ENCODE measurements at regions not wholly inside any gene's neighbourhood (a gene's known extent, or its start where the extent isn't known, plus 50 kb on each side); places are given as distances from the start of the nearest gene placed in this dataset.

DNA sequence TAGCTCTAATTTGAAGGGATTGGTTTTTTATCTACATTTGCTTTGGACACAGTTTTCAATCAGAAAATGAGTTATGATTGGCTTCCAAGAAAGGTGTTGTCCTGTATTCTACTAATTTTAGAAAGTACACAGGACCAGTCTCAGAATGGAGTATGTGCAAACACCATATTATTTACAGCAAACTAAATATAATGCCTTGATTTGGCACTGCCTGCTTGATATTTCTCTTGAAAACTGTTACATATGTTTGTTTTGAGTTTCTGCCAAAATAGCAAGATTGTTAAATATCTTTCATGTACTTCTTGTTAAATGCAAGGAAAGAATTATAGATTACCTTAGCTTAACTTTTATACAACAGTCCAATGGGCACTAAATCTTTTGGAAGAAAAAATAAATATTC, 694.9 kb downstream of the KCNJ3 start:
- no peak overlapping the region for H2BK15ac ChIP-seq (ENCODE audit: low read length)
- no peak overlapping the region for H3K23ac ChIP-seq (ENCODE audit: insufficient read length)
- H3K79me2 ChIP-seq (ENCODE audit: control insufficient read depth in 1 of 2, insufficient read depth in 2 of 2, low read length in 2 of 2): no peaks in the 10 kb centered on the region
- ChIA-PET POLR2A (ENCODE audit: partially characterized antibody) (no interaction called here), CTCF (ENCODE audit: partially characterized antibody) (interaction anchor here (0.6 to 1.2 kb wide), 3 partner anchors 16 to 1506 kb away, joined by 3 read pairs; no protein-coding TSS in a partner anchor)
- no peak overlapping the region for H3K27ac ChIP-seq (ENCODE audit: low read depth, low read length)
- no peaks in the 10 kb centered on the region for H3K27me3 ChIP-seq (replicated peaks in 1 of 4; ENCODE audit: control insufficient read depth in 3 of 4, extremely low read depth in 1 of 4, insufficient read depth in 3 of 4, low read length in 3 of 4)
- H3K18ac ChIP-seq (ENCODE audit: extremely low read depth, low read length): no peak overlapping the region
- no peak overlapping the region for H2BK12ac ChIP-seq (ENCODE audit: low read depth, low read length)
- DNase-seq (ENCODE audit: low read depth in 1 of 2, low spot score in 2 of 2) (no peak), FAIRE-seq (no peak)
- H4K91ac ChIP-seq (replicated peaks; ENCODE audit: insufficient read length, low read length): no peak overlapping the region
- H3K36me3 ChIP-seq (ENCODE audit: control insufficient read depth in 2 of 4, insufficient read depth in 4 of 4, low read length in 3 of 4): no peaks in the 10 kb centered on the region
- TF ChIP-seq RFX5 (IDR thresholded peaks at IDR 0.05; ENCODE audit: borderline replicate concordance, low read depth, low read length) (no peak), RXRA (IDR thresholded peaks at IDR 0.05; ENCODE audit: insufficient read depth, low read depth, low read length) (no peak), ZNF274 (IDR thresholded peaks at IDR 0.05; ENCODE audit: borderline replicate concordance, extremely low read depth, low read length) (no peak)
- TF ChIP-seq, protein P1, sequence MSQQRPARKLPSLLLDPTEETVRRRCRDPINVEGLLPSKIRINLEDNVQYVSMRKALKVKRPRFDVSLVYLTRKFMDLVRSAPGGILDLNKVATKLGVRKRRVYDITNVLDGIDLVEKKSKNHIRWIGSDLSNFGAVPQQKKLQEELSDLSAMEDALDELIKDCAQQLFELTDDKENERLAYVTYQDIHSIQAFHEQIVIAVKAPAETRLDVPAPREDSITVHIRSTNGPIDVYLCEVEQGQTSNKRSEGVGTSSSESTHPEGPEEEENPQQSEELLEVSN (IDR thresholded peaks at IDR 0.05): no peak
- no peak overlapping the region for H2AK5ac ChIP-seq (ENCODE audit: low read depth, low read length)
- H2AFZ ChIP-seq (ENCODE audit: low read length): no peak overlapping the region
- no peak overlapping the region for H3K4me2 ChIP-seq (ENCODE audit: insufficient read depth in 1 of 2, low read depth in 2 of 2, low read length in 2 of 2)
- H3K4me1 ChIP-seq (replicated peaks in 1 of 4; ENCODE audit: control insufficient read depth in 3 of 4, insufficient read depth in 4 of 4, low read length in 3 of 4): no peaks in the 10 kb centered on the region
- H3K4me3 ChIP-seq (ENCODE audit: extremely low read depth in 1 of 4, insufficient read depth in 2 of 4, low read depth in 3 of 4, low read length in 4 of 4): no peak overlapping the region
- H2BK20ac ChIP-seq (ENCODE audit: low read length): no peak overlapping the region
- no peak overlapping the region for H4K5ac ChIP-seq (ENCODE audit: insufficient read length, low read depth, low read length)
- no peak overlapping the region for H3K56ac ChIP-seq (replicated peaks; ENCODE audit: insufficient read length, low read depth, low read length)
- H4K8ac ChIP-seq (ENCODE audit: extremely low read depth, insufficient read depth, low read length): no peak overlapping the region
- H3K79me1 ChIP-seq (ENCODE audit: low read depth, low read length): no peaks in the 10 kb centered on the region
- no peak overlapping the region for H2BK120ac ChIP-seq (replicated peaks; ENCODE audit: low read depth, low read length)
- H2BK5ac ChIP-seq (ENCODE audit: low read depth, low read length): no peak overlapping the region
- no peaks in the 10 kb centered on the region for H3K9me3 ChIP-seq (ENCODE audit: insufficient read depth in 2 of 2, low read depth in 1 of 2, low read length in 1 of 2)
- no peaks in the 10 kb centered on the region for H3K23me2 ChIP-seq (ENCODE audit: low read depth, low read length)
- no peak overlapping the region for H3K9ac ChIP-seq (replicated peaks in 1 of 4; ENCODE audit: extremely low read depth in 1 of 4, low read depth in 3 of 4, low read length in 3 of 4)
- H4K20me1 ChIP-seq (replicated peaks in 1 of 2; ENCODE audit: control insufficient read depth in 1 of 2, insufficient read depth in 2 of 2, low read length in 2 of 2): no peaks in the 10 kb centered on the region
- no peak overlapping the region for H3K4ac ChIP-seq (replicated peaks; ENCODE audit: insufficient read length, low read depth, low read length)
- no peak overlapping the region for H3K14ac ChIP-seq (ENCODE audit: insufficient read length)

Measured in H1 (cell line).